PC-9 (cell line): ENCODE measurements at regions not wholly inside any gene's neighbourhood (a gene's known extent, or its start where the extent isn't known, plus 50 kb on each side); places are given as distances from the start of the nearest gene placed in this dataset.

Source experiments
- EZH2 ChIP-seq: fragments of 200-600 bp; sonication (generic); IDR thresholded peaks from 2 replicates; pipeline ENCODE4 v1.8.0; 2017; ENCODE audit warnings: antibody characterized with exemption, low read depth
- TF ChIP-seq, protein P1 (sequence below): fragments of 200-600 bp; sonication (generic); conservative IDR thresholded peaks from 2 replicates; pipeline ENCODE4 v1.6.1; 2017; ENCODE audit warnings: mixed run types, antibody characterized with exemption, mild to moderate bottlenecking, moderate library complexity

DNA sequence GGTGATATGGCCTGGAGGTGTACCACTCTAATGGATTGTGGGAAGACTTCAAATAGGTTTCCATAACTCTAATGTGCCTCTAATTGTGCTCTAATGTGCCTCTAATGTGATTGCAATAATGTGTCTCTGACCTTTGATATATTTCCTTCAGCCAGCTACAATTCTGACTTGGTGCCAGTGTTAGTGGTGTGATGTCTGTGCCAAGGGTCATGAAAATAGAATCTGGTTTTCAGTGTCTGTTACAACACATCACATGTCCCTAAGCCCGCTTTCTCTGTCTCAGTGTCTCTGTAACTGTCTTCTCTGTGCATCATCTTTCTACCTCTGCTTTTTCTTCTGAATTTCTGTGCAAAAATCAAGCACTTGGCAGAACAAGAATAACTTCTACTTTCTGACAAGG, 77.2 kb upstream of the ECI2 start:
- TF ChIP-seq, protein P1, sequence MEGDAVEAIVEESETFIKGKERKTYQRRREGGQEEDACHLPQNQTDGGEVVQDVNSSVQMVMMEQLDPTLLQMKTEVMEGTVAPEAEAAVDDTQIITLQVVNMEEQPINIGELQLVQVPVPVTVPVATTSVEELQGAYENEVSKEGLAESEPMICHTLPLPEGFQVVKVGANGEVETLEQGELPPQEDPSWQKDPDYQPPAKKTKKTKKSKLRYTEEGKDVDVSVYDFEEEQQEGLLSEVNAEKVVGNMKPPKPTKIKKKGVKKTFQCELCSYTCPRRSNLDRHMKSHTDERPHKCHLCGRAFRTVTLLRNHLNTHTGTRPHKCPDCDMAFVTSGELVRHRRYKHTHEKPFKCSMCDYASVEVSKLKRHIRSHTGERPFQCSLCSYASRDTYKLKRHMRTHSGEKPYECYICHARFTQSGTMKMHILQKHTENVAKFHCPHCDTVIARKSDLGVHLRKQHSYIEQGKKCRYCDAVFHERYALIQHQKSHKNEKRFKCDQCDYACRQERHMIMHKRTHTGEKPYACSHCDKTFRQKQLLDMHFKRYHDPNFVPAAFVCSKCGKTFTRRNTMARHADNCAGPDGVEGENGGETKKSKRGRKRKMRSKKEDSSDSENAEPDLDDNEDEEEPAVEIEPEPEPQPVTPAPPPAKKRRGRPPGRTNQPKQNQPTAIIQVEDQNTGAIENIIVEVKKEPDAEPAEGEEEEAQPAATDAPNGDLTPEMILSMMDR = no peak
- no peak for TF ChIP-seq EZH2
